CD14-positive monocyte (primary cell): ENCODE measurements at regions not wholly inside any gene's neighbourhood (a gene's known extent, or its start where the extent isn't known, plus 50 kb on each side); places are given as distances from the start of the nearest gene placed in this dataset.
"Not testable (repeated sequence)": the region's sequence is repeated elsewhere in the genome, so short reads cannot be mapped to it uniquely, and the experiment has no call there.

ENCODE experiments used
- DNase-seq, 3 donors: peaks; one replicate each; pipeline ENCODE4 v3.0.0-alpha.2; 2011 to 2022
- H2AFZ ChIP-seq: 2 replicates; pipeline ENCODE4 v1.6.0; 2012; ENCODE audit warnings: mild to moderate bottlenecking, low read depth, low read length, inconsistent platforms; ENCODE audit not compliant: insufficient read depth, poor library complexity, severe bottlenecking
- H3K27ac ChIP-seq, 2 donors: 1 replicate in 1 of 2; 2 replicates in 1 of 2; pipeline ENCODE4 v1.5.1; 2012 to 2013; ENCODE audit warnings: low read length in 2 of 2, control low read depth in 1 of 2, inconsistent platforms in 1 of 2, low read depth in 1 of 2, mild to moderate bottlenecking in 1 of 2
- H3K27me3 ChIP-seq, 2 donors: one replicate each; pipeline versions ENCODE4 v1.6.0 to v1.6.1; 2011 to 2013; ENCODE audit warnings: low read length in 2 of 2; ENCODE audit not compliant: control insufficient read depth in 2 of 2, insufficient read depth in 2 of 2
- H3K36me3 ChIP-seq, 2 donors: replicated peaks in 1 of 2; 1 replicate in 1 of 2; 2 replicates in 1 of 2; pipeline versions ENCODE4 v1.5.1 to v1.6.1; 2012 to 2013; ENCODE audit warnings: low read length in 2 of 2, control low read depth in 1 of 2, inconsistent platforms in 1 of 2, mild to moderate bottlenecking in 1 of 2; ENCODE audit not compliant: insufficient read depth in 2 of 2, control insufficient read depth in 1 of 2
- H3K4me1 ChIP-seq, 2 donors: 1 replicate in 1 of 2; 2 replicates in 1 of 2; pipeline versions ENCODE4 v1.5.1 to v1.6.1; 2012 to 2013; ENCODE audit warnings: low read length in 2 of 2, control low read depth in 1 of 2, inconsistent platforms in 1 of 2, mild to moderate bottlenecking in 1 of 2, moderate library complexity in 1 of 2; ENCODE audit not compliant: insufficient read depth in 2 of 2, control insufficient read depth in 1 of 2
- H3K4me2 ChIP-seq: replicated peaks from 2 replicates; pipeline ENCODE3; 2012; ENCODE audit warnings: low read length, moderate library complexity, mild to moderate bottlenecking; ENCODE audit not compliant: poor library complexity, severe bottlenecking; ENCODE audit errors: extremely low read depth
- H3K4me3 ChIP-seq, 3 experiments: fragments of 200-600 bp in 1 of 3; sonication (generic) in 1 of 3; replicated peaks in 1 of 3; 1 replicate in 2 of 3; 2 replicates in 1 of 3; pipeline ENCODE4 v1.5.1; 2011 to 2013; ENCODE audit warnings: low read length in 3 of 3, mild to moderate bottlenecking in 3 of 3, control low read depth in 2 of 3, low read depth in 2 of 3, inconsistent platforms in 1 of 3, moderate library complexity in 1 of 3
- H3K79me2 ChIP-seq: 2 replicates; pipeline ENCODE4 v1.6.0; 2012; ENCODE audit warnings: mild to moderate bottlenecking, control low read depth, inconsistent platforms, low read length, moderate library complexity; ENCODE audit not compliant: insufficient read depth
- H3K9ac ChIP-seq: 2 replicates; pipeline ENCODE4 v1.6.0; 2017; ENCODE audit warnings: low read length, mild to moderate bottlenecking; ENCODE audit not compliant: insufficient read depth, poor library complexity, severe bottlenecking
- H3K9me3 ChIP-seq, 2 donors: replicated peaks in 1 of 2; 1 replicate in 1 of 2; 2 replicates in 1 of 2; pipeline versions ENCODE4 v1.5.1 to v1.6.1; 2012 to 2013; ENCODE audit warnings: low read length in 2 of 2, control low read depth in 1 of 2; ENCODE audit not compliant: control insufficient read depth in 1 of 2, insufficient read depth in 1 of 2
- H4K20me1 ChIP-seq: 2 replicates; pipeline ENCODE4 v1.6.0; 2012; ENCODE audit warnings: mild to moderate bottlenecking, low read length, control low read depth, moderate library complexity; ENCODE audit not compliant: insufficient read depth
- H3K27ac Mint-ChIP-seq, 7 donors: one replicate each; pipeline ENCODE4 v1.8.0; 2020; ENCODE audit warnings: mild to moderate bottlenecking in 7 of 7, mixed read lengths in 7 of 7, moderate library complexity in 6 of 7, inconsistent platforms in 2 of 7
- H3K27me3 Mint-ChIP-seq, 3 donors: one replicate each; pipeline ENCODE4 v1.8.0; 2021 to 2022; ENCODE audit warnings: low read depth in 3 of 3, mild to moderate bottlenecking in 3 of 3, mixed read lengths in 3 of 3, moderate library complexity in 3 of 3, inconsistent platforms in 1 of 3
- H3K36me3 Mint-ChIP-seq, 2 donors: one replicate each; pipeline ENCODE4 v1.8.0; 2020; ENCODE audit warnings: mixed read lengths in 2 of 2, inconsistent platforms in 1 of 2, mild to moderate bottlenecking in 1 of 2
- H3K4me1 Mint-ChIP-seq: one replicate; pipeline ENCODE4 v1.8.0; 2020; ENCODE audit warnings: mild to moderate bottlenecking, mixed read lengths
- H3K4me3 Mint-ChIP-seq, 2 donors: one replicate each; pipeline ENCODE4 v1.8.0; 2020; ENCODE audit warnings: mild to moderate bottlenecking in 2 of 2, mixed read lengths in 2 of 2, moderate library complexity in 1 of 2
- H3K9me3 Mint-ChIP-seq, 7 donors: one replicate each; pipeline ENCODE4 v1.8.0; 2020 to 2022; ENCODE audit warnings: mixed read lengths in 7 of 7, mild to moderate bottlenecking in 6 of 7, moderate library complexity in 6 of 7, inconsistent platforms in 2 of 7
- WGBS: methylation state at CpG from one replicate; pipeline ENCODE4 v1.1.5; 2013; ENCODE audit warnings: missing lambda C conversion rate; ENCODE audit not compliant: insufficient coverage; 5-methylcytosine and 5-hydroxymethylcytosine counted together
- intact Hi-C, 2 donors: fragments of 100-400 bp; cut with micrococcal nuclease; formaldehyde crosslinking; loops; one replicate each; pipeline versions ENCODE4 v1.15.0 to v1.15.1; 2023
- TF ChIP-seq, protein P1 (sequence below): fragments of 200-600 bp; IDR thresholded peaks from one replicate; pipeline ENCODE4 v1.8.0; 2022; ENCODE audit warnings: antibody characterized with exemption, mild to moderate bottlenecking

DNA sequence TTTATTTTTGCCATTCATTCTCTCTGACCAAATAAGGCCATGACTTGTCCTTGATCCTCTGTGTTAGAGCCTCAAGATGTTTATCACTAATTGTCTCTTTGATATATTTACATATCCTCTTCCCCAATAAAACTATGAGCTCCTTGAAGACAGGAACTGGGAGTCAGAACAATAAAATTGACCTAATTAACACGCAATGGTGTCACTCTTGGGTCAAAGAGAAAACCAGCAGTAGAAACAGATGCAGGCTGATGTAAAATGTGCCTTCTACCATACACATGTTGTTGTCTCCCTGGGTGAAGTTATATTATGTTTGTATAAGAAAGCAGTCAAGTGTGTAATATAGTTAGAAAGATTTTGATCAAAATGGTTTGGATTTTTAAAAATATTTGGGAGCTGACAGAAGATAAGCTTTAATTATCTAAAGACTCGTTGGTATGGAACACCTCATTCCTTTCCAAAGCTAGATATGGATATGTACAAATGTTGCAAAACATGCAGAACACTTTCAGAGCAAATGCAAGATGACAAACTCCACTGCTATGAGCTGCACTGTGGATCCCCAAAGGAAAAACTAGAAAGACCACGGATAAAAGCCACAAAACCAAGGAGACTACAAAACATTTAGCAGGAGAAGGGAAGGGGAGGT is 109.7 kb upstream of the STMND1 start:
- no peaks in the 10 kb centered on the region for H3K4me1 Mint-ChIP-seq
- no peak overlapping the region for H2AFZ ChIP-seq
- H3K9me3 ChIP-seq, result peaks cover 5 to 14% of the 10 kb centered on the region in 2 donors
- intact Hi-C loops, result no loop called here
- H3K27me3 Mint-ChIP-seq, result peaks cover 5 to 15% (median 12%) of the 10 kb centered on the region in 3 donors
- no peaks in the 10 kb centered on the region for H3K36me3 ChIP-seq
- H3K4me1 ChIP-seq, result peaks cover 0 to 2% of the 10 kb centered on the region in 2 donors
- no peak overlapping the region for H3K4me3 ChIP-seq
- H3K9ac ChIP-seq, result no peak overlapping the region
- no peak overlapping the region for H3K27ac Mint-ChIP-seq
- no peak overlapping the region for H3K4me2 ChIP-seq
- no peak overlapping the region for H3K4me3 Mint-ChIP-seq
- no peak for DNase-seq
- WGBS, result no CpG with 5 or more reads among the region's 3 CpGs
- H3K9me3 Mint-ChIP-seq, result peaks cover 12 to 16% (median 15%) of the 10 kb centered on the region in 7 donors
- H3K27me3 ChIP-seq, result peaks cover 0 to under 1% of the 10 kb centered on the region in 2 donors
- no peaks in the 10 kb centered on the region for H3K79me2 ChIP-seq
- TF ChIP-seq, protein P1, sequence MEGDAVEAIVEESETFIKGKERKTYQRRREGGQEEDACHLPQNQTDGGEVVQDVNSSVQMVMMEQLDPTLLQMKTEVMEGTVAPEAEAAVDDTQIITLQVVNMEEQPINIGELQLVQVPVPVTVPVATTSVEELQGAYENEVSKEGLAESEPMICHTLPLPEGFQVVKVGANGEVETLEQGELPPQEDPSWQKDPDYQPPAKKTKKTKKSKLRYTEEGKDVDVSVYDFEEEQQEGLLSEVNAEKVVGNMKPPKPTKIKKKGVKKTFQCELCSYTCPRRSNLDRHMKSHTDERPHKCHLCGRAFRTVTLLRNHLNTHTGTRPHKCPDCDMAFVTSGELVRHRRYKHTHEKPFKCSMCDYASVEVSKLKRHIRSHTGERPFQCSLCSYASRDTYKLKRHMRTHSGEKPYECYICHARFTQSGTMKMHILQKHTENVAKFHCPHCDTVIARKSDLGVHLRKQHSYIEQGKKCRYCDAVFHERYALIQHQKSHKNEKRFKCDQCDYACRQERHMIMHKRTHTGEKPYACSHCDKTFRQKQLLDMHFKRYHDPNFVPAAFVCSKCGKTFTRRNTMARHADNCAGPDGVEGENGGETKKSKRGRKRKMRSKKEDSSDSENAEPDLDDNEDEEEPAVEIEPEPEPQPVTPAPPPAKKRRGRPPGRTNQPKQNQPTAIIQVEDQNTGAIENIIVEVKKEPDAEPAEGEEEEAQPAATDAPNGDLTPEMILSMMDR, result no peak
- H3K36me3 Mint-ChIP-seq, result no peaks in the 10 kb centered on the region
- no peak overlapping the region for H3K27ac ChIP-seq
- no peaks in the 10 kb centered on the region for H4K20me1 ChIP-seq

DNA sequence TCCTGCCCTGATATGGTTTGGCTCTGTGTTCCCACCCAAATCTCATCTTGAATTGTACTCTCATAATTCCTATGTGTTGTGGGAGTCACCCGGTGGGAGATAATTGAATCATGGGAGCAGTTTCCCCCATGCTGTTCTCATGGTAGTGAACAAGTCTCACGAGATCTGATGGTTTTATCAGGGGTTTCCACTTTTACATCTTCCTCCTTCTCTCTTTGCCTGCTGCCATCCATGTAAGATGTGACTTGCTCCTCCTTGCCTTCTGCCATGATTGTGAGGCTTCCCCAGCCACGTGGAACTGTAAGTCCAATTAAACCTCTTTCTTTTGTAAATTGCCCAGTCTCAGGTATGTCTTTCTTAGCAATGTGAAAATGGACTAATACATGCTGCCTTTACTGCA is 111.9 kb upstream of the STMND1 start:
- H3K36me3 ChIP-seq, H3K4me3 ChIP-seq, H4K20me1 ChIP-seq, DNase-seq, H3K9ac ChIP-seq, H3K79me2 ChIP-seq, H2AFZ ChIP-seq, H3K27me3 ChIP-seq, H3K4me2 ChIP-seq, H3K4me3 Mint-ChIP-seq, H3K27ac ChIP-seq, H3K36me3 Mint-ChIP-seq, intact Hi-C loops: not testable (repeated sequence)
- Histone ChIP-seq H3K4me1 (peaks cover 12 to 16% of the 10 kb centered on the region in 2 donors), H3K9me3 (peaks cover 5 to 14% of the 10 kb centered on the region in 2 donors)
- peaks cover 16% of the 10 kb centered on the region for H3K4me1 Mint-ChIP-seq
- H3K9me3 Mint-ChIP-seq, result peaks cover 12 to 18% (median 15%) of the 10 kb centered on the region in 7 donors
- peaks cover 3 to 15% (median 12%) of the 10 kb centered on the region in 3 donors for H3K27me3 Mint-ChIP-seq
- WGBS, result no CpG with 5 or more reads among the region's 3 CpGs
- H3K27ac Mint-ChIP-seq, result peak overlapping the region in 1 of 7 donors; percentile 33
